ENCODE measurements at regions not wholly inside any gene's neighbourhood (a gene's known extent, or its start where the extent isn't known, plus 50 kb on each side); places are given as distances from the start of the nearest gene placed in this dataset.

DNA sequence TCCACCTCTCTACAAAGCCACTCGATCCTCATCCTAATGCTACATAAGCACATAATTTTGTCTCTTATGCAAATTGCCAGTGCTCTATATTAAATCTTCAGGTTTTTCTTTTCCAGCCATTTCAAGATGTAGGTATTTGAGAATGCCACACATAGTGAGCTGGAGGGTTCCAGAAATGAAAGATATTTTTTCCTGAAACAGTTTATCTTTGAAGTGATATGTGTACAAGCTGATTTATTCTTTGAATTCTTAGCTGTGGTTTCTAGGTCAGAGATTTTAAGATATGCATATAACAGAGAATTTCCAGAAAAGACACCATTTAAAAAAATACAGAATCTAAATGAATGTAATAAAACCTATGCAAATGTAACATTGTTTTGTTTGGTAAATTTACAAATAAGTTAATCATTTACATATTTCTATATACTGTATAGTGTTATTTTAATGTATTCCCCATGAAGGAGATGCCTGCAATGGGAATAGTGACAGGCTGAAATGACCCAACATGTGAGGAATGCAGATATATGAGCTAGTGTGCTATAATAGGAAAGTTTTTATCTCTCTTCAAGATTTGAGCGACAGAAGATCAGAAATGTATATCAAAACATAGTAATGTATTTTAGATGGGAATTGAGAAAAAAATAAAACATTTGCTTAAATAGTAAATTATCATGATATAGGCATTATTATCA lies 570.2 kb downstream of the SLITRK1 start:
- no peak for DNase-seq

GRCh38 chr13:83298617-83299016 lies 583.7 kb downstream of the SLITRK1 start:
- DNase-seq, result no peak

DNA sequence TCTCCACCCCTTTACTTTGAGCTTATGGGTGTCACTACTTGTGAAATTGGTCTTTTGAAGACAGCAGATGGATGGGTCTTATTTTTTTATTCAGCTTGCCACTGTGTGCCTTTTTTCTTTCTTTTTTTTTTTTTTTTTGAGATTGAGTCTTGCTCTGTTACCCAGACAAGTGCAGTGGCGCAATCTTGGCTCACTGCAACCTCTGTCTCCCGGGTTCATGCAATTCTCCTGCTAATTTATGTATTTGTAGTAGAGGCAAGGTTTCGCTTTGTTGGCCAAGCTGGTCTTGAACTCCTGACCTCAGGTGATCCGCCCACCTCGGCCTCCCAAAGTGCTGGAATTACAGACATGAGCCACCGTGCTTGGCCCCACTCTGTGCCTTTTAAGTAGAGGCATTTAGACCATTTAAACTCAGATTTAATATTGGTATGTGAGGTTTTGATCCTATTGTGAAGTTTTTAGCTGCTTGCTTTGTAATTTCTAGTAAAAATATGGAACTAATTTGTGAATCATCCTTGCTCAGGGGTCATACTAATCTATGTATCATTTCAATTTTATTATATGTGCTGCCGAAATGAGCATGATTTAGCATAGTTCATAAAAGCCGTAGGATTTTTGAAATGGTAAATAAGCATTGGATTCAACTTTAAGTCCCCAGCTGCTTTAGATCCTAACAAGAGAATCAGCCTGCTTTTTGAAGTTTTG lies 584.5 kb downstream of the SLITRK1 start:
- DNase-seq, result no peak

DNA sequence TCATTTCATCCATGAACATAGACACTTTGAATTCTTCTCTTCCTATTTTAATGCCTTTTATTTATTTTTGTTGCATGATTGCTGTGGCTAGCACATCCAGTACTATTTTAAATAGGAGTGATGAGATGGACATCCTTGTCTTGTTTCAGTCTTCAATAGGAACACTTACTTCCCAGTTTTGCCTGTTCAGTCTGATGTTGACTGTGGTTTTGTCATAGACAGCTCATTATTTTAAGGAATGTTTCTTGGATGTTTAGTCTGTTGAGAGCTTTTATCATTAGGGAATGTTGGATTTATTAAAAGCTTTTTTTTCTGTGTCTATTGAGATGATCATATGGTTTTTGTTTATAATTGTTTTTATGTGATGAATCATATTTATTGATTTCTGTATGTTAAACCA lies 586.6 kb downstream of the SLITRK1 start:
- no peak for DNase-seq

GRCh38 chr13:83286737-83287136 lies 595.5 kb downstream of the SLITRK1 start:
- no peak for DNase-seq

GRCh38 chr13:83281654-83282053 lies 600.6 kb downstream of the SLITRK1 start:
- no peak for DNase-seq

DNA sequence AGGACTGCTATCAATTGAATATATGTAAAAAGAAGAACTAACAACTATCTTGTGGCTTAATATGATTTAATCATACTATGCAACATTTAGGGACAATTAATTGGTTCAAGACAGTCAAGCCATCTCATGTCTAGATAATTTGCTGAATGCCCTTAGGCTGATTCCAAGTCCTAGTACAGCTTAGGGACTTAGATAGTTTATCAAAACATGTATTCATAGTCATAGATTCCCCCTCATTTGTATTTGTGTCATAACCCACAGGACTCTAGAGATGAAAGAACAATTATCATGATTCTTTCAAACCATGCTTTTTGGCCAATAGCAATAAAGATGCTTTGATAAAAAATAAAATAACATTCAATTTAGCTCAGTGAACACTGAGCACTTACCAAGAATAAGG lies 607.6 kb downstream of the SLITRK1 start:
- no peak for DNase-seq

DNA sequence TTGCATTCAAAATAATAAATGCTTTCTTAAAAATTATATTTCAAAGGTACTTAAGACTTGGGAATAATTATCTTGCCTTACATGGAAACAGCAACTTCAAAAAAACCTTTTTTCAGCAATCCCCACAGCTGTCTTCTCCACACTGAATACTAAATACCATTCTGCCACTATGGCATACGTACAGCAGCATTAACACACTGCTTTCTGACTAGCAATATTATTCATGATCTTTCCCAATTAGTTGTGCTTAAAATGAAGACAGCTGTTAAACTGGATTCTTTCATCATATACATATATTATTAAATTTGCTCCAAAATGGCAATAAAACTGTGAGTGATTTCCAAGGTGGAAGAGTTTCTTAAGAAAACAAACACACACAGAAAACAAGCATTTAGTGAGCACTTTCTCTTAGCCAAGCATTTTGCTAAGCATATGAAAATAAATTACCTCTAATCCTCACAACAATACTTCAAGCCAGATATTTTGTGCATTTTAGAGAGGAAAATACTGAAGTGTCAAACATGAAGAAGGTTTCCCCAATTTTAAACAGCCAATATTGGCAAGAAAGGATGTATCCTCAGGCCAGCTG lies 609.5 kb downstream of the SLITRK1 start:
- DNase-seq, result no peak

GRCh38 chr13:83272076-83272475 lies 610.2 kb downstream of the SLITRK1 start:
- no peak for DNase-seq

GRCh38 chr13:83265279-83265678 lies 617.0 kb downstream of the SLITRK1 start:
- DNase-seq, result no peak

DNA sequence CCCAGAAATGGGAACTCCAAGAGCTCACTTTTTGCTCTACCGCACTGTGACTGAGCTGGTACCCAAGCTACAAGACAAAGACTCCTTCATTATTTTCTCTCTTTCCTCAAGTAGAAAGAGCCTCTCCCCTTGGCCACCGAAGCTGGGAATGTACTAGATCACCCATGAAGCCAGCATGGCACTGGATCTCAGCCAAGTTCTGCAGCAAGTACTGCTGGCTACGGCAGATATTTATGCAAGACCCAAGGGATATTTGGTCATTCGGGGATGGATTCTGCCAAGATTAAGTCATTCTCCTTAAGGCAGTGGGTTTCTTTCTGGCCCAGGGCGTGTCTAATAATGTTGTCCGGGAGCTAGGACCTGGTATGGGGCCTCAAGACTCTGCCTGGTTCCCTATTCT lies 633.5 kb downstream of the SLITRK1 start:
- no peak for DNase-seq

- no peak for DNase-seq
These were observed 649.6 kb downstream of the SLITRK1 start for GRCh38 chr13:83232626-83233025.

DNA sequence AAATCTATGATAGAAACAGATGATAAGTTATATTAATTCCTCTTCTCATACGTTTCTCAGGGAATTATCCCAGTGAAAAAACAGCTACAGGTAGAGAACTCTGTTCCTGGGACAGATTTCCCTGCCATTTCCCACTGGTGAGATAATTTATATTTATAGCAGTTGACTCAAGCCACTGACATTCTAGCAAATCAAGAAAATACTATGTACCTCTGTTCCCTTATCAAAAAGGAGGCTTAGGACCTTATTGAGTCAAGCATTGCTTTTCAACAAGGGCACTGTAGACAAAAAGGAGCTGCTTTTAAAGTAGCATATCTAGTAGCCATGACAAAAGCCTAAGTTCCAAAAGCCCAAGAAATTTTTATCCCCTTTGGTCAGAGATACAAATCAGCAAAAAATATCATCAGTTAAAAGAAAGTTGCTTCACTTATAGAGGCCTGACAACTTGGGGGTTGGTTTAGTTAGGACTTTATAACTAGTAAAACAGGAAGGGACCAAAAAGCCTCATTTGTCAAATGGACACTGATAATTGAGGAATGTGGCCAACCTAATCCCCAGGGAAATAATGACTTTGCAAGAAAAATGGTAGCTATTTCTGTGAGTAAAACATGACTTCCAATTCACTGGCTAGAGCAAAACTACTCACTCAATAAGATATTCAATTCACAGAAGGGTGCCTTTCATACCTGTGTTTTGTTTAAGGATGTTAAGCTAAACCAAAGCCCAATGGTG lies 652.5 kb downstream of the SLITRK1 start:
- no peak for DNase-seq

GRCh38 chr13:83223546-83223945 lies 658.7 kb downstream of the SLITRK1 start:
- DNase-seq, result no peak

DNA sequence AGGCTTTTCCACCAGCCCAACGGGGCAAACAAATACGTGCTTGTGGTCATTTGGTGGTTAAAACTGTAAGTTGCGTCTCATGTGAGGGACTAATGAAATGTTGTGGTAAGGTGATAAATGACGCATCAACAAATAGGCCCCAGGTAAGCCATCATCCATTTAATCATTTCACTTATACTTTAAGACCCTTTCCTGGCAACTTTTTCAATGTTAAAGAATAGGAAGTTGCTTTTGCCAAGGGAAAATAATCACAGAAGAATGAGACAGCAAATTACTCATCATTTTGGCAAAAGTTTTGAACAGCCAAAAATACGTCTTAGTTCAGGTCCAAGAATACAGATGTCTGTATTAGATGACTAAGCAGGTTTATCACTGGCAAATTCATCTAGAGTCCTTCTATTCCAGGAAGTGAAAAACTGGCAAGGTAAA lies 660.4 kb downstream of the SLITRK1 start:
- no peak for DNase-seq

DNA sequence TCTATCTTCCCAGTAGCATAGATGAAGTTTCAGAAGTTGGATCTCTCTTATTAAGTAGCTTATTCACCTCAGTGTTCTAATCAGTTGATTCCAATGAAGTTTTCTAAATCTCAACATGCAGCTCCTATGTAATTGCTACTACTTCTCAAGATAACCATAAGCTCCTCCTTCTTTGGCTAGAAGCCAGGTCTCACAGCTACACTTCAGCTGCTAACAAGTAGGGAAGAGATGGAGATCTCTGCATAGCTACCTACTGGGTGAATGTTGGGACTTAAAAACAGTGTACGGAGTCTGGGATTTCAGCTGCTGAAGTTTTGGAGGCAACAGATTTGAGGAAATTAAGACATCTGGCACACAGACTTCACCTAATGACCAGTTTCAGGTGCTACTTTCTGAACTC lies 661.0 kb downstream of the SLITRK1 start:
- no peak for DNase-seq

- DNase-seq, result no peak
These were observed 662.0 kb downstream of the SLITRK1 start for GRCh38 chr13:83220241-83220640.

- DNase-seq, result no peak
These were observed 662.4 kb downstream of the SLITRK1 start for GRCh38 chr13:83219832-83220231.

DNA sequence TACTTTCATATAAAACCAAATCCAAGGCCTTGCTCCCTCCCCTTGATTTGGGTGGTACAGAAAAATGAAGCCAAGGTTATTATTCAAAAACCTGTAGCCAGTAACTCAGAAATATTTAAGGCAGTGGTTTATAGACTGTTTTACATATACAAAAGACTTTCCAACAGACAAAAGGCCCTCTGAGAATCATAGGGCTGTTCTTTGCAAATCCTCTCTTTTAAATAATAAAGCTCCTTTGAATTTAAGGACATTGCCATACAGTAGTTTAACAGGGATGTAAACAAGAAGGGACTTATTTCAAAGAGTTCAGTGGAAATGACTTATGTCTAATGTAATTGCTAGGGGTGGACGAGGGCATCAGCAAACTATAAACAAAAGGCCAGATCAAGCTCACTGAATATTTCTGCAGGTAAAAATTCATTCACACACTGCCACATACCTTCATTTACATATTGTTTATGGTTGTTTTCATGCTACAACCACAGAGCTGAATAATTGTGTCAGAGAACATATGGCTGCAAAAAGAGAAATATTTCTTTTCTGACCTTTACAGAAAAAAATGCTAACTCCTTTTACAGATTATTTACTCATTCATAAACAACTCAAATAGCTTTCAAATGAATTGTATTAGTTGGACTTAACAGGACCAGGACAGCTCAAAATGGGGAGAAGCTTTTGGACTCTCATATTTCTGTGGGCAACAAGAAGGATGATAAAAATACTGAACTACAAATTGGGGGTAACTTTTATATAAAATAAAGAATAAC lies 665.6 kb downstream of the SLITRK1 start:
- no peak for DNase-seq

DNA sequence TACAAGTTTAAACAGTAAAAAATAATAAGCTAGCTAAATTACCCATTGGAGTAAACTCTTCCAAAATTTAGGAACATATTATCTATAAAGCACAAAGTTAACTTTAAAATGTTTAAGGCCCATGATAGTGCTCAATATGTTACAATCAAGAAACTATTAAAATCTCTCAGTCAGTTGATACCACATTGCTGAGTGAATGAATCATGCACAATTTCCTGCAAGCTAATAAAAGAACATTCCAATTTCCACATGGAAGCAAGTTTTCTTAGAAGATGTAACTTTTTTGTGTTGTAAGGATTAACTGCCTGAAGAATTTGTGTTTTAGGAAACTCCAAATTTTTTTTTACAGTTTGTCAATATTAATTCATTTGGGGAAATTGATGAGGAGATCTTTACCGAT lies 666.6 kb downstream of the SLITRK1 start:
- DNase-seq, result no peak

DNA sequence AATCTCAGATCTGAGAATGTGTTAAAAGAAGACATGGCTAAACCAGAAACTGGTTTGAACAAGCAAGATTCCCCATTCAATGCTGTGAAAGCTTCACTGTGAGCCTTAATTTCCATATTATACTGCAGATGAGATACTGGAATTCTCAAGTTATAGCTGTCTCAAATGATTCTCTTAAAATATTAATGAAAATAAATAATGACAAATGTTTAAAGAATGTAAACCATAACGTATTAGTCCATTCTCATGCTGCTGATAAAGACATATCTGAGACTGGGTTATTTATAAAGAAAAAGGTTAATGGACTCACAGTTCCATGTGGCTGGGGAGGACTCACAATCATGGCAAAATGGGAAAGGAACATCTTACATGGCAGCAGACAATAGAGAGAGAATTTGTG lies 667.8 kb downstream of the SLITRK1 start:
- no peak for DNase-seq

DNA sequence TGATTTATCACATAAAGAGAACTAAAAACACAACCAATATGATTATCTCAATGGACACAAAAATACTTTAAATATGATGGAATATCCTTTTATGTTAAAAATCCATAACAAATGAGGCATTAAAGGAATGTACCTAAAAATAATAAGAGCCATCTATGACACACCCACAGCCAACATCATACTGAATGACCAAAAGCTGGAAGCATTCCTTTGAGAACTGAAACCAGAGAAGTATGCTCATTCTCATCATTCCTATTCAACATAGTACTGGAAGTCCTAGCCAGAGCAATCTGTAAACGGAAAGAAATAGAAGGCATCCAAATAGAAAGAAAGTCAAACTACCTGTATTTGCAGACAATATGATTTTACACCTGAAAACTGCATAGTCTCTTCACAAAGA lies 671.0 kb downstream of the SLITRK1 start:
- no peak for DNase-seq

- no peak for DNase-seq
These were observed 677.4 kb downstream of the SLITRK1 start for GRCh38 chr13:83204886-83205285.

Data from NCI-H1694 (cell line).